ENCODE measurements at regions not wholly inside any gene's neighbourhood (a gene's known extent, or its start where the extent isn't known, plus 50 kb on each side); places are given as distances from the start of the nearest gene placed in this dataset.
"Not testable (repeated sequence)": the region's sequence is repeated elsewhere in the genome, so short reads cannot be mapped to it uniquely, and the experiment has no call there.

GRCh38 chr6:74280130-74280692, 584.2 kb downstream of the CD109 start:
- no peaks in the 10 kb centered on the region for H3K4me1 ChIP-seq (ENCODE audit: control insufficient read depth, insufficient read depth, low read length)
- no peaks in the 10 kb centered on the region for H3K27me3 ChIP-seq (ENCODE audit: control insufficient read depth, insufficient read depth, low read length)
- H3K9me3 ChIP-seq (ENCODE audit: control insufficient read depth, insufficient read depth, low read length) = no peaks in the 10 kb centered on the region
- no peak overlapping the region for H3K4me3 ChIP-seq (ENCODE audit: low read depth, low read length)
- H3K27ac ChIP-seq (ENCODE audit: low read depth, low read length) = no peak overlapping the region
- WGBS (ENCODE audit: insufficient coverage) = 79% methylated on average over 3 of the region's 6 CpGs
- DNase-seq (ENCODE audit: low read depth in 4 of 6, low spot score in 6 of 6) = no peak
- H3K36me3 ChIP-seq (ENCODE audit: control insufficient read depth, insufficient read depth, low read length) = no peaks in the 10 kb centered on the region

GRCh38 chr6:74277777-74278186, 581.8 kb downstream of the CD109 start:
- peak in 4 of 6 donors; percentile 13 to 66 (median 41) for DNase-seq (ENCODE audit: low read depth in 4 of 6, low spot score in 6 of 6)
- 30% methylated on average over 2 of the region's 6 CpGs for WGBS (ENCODE audit: insufficient coverage)
- H3K9me3 ChIP-seq (ENCODE audit: control insufficient read depth, insufficient read depth, low read length) = no peaks in the 10 kb centered on the region
- H3K27ac ChIP-seq (ENCODE audit: low read depth, low read length) = no peak overlapping the region
- no peak overlapping the region for H3K4me3 ChIP-seq (ENCODE audit: low read depth, low read length)
- no peaks in the 10 kb centered on the region for H3K36me3 ChIP-seq (ENCODE audit: control insufficient read depth, insufficient read depth, low read length)
- H3K27me3 ChIP-seq (ENCODE audit: control insufficient read depth, insufficient read depth, low read length) = no peaks in the 10 kb centered on the region
- no peaks in the 10 kb centered on the region for H3K4me1 ChIP-seq (ENCODE audit: control insufficient read depth, insufficient read depth, low read length)

DNA sequence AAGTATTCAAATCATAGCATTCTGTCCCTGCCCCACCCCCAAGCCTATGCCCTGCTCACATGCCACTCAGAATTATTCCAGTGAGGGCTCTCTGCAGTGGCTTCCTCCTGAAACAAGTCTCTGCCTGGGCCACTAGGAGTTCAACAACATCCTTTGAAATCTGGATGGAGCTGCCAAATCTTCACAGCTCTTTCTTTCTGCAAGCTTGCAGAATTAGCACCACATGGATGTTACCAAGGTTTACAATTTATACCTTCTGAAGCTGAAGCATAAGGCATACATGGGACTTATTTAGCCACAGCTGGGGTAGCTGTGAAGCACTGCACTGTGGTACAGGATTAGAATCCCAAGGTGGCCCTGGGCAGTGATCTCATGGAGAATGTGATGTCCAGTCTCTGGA, 577.5 kb downstream of the CD109 start:
- no peaks in the 10 kb centered on the region for H3K9me3 ChIP-seq (ENCODE audit: control insufficient read depth, insufficient read depth, low read length)
- no peaks in the 10 kb centered on the region for H3K36me3 ChIP-seq (ENCODE audit: control insufficient read depth, insufficient read depth, low read length)
- no peak for DNase-seq (ENCODE audit: low read depth in 4 of 6, low spot score in 6 of 6)
- H3K27ac ChIP-seq (ENCODE audit: low read depth, low read length) = no peak overlapping the region
- H3K4me3 ChIP-seq (ENCODE audit: low read depth, low read length) = no peak overlapping the region
- no peaks in the 10 kb centered on the region for H3K4me1 ChIP-seq (ENCODE audit: control insufficient read depth, insufficient read depth, low read length)
- no peaks in the 10 kb centered on the region for H3K27me3 ChIP-seq (ENCODE audit: control insufficient read depth, insufficient read depth, low read length)

DNA sequence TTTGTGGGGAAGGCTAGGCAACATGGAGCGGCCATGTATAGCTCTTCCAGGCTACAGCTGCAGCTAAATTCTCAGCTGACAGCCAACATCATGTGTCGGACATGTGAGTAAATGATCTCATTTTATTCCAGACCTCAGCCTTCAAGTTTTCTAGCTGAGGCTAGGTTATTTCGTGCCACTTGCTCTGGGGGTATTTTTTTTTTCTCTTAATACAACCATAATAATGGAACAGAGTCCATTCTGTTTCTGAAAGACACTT, 573.5 kb downstream of the CD109 start:
- Histone ChIP-seq H3K9me3 (ENCODE audit: control insufficient read depth, insufficient read depth, low read length) (no peaks in the 10 kb centered on the region), H3K27ac (ENCODE audit: low read depth, low read length) (no peak overlapping the region), H3K27me3 (ENCODE audit: control insufficient read depth, insufficient read depth, low read length) (no peaks in the 10 kb centered on the region), H3K36me3 (ENCODE audit: control insufficient read depth, insufficient read depth, low read length) (no peaks in the 10 kb centered on the region), H3K4me3 (ENCODE audit: low read depth, low read length) (no peak overlapping the region), H3K4me1 (ENCODE audit: control insufficient read depth, insufficient read depth, low read length) (no peaks in the 10 kb centered on the region)
- no CpG with 5 or more reads among the region's 3 CpGs for WGBS (ENCODE audit: insufficient coverage)
- no peak for DNase-seq (ENCODE audit: low read depth in 4 of 6, low spot score in 6 of 6)

DNA sequence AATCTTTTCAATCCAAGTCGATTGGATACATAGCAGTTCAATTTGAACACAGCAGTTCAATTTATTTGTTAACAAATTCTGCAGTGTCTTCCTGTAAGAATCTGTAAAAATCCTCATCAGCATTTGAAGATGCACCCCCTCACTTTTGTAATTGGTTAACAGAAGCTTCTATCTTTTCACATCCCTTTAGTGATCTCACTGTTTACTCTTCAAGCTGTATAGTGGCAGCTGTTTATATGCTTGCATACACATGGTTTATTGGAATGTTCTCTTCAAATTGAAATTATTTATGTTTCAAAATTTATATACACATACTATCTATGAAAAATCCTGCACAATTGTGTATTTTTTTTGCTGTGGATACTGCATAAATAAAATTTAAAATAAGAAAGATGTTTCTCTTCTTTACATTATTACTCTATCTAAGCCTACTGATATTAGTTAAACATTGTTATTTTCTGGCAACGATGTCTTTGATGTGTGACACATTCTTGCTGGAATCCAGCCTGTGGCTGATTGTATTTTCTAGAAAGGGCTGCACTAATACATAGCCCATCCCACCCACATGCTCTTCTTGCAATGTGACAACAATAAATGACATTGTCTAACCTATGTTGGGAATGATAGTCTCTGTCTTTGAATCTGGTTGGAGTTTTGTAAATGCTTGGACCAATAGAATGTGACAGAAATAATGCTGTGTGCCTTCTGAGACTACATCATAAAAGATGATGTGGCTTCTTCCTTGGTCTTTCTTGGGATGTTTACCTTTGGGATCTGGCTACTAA, 573.0 kb downstream of the CD109 start:
- no CpG with 5 or more reads among the region's 2 CpGs for WGBS (ENCODE audit: insufficient coverage)
- H3K27ac ChIP-seq (ENCODE audit: low read depth, low read length) = no peak overlapping the region
- H3K36me3 ChIP-seq (ENCODE audit: control insufficient read depth, insufficient read depth, low read length) = no peaks in the 10 kb centered on the region
- no peaks in the 10 kb centered on the region for H3K4me1 ChIP-seq (ENCODE audit: control insufficient read depth, insufficient read depth, low read length)
- no peaks in the 10 kb centered on the region for H3K27me3 ChIP-seq (ENCODE audit: control insufficient read depth, insufficient read depth, low read length)
- DNase-seq (ENCODE audit: low read depth in 4 of 6, low spot score in 6 of 6) = no peak
- H3K4me3 ChIP-seq (ENCODE audit: low read depth, low read length) = no peak overlapping the region
- H3K9me3 ChIP-seq (ENCODE audit: control insufficient read depth, insufficient read depth, low read length) = no peaks in the 10 kb centered on the region

- no peak overlapping the region for H3K4me3 ChIP-seq (ENCODE audit: low read depth, low read length)
- no peaks in the 10 kb centered on the region for H3K36me3 ChIP-seq (ENCODE audit: control insufficient read depth, insufficient read depth, low read length)
- no peak for DNase-seq (ENCODE audit: low read depth in 4 of 6, low spot score in 6 of 6)
- no CpG with 5 or more reads among the region's 2 CpGs for WGBS (ENCODE audit: insufficient coverage)
- H3K27ac ChIP-seq (ENCODE audit: low read depth, low read length) = no peak overlapping the region
- H3K27me3 ChIP-seq (ENCODE audit: control insufficient read depth, insufficient read depth, low read length) = no peaks in the 10 kb centered on the region
- no peaks in the 10 kb centered on the region for H3K9me3 ChIP-seq (ENCODE audit: control insufficient read depth, insufficient read depth, low read length)
- H3K4me1 ChIP-seq (ENCODE audit: control insufficient read depth, insufficient read depth, low read length) = no peaks in the 10 kb centered on the region
Measured at GRCh38 chr6:74259981-74260380, 564.0 kb downstream of the CD109 start.

DNA sequence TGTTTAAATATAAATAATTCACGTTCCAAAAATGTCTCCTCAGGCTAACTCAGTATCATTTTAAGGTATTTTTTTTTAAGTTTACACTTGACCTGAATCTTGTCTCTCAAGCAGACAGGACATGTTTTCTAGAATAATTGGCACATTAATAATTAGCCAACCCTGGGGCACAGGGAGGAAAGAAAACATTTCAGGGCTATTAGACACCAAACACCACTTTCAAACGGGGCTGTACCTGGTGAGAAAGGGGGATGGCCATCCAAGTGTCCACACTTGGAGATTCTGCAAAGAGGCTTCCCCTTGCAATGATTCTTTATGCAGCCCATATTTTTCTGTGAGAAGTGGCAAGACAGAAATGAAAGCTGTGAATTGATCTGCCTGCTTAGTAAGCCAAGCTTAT, 560.8 kb downstream of the CD109 start:
- no peak overlapping the region for H3K4me3 ChIP-seq (ENCODE audit: low read depth, low read length)
- no peaks in the 10 kb centered on the region for H3K4me1 ChIP-seq (ENCODE audit: control insufficient read depth, insufficient read depth, low read length)
- no peaks in the 10 kb centered on the region for H3K27me3 ChIP-seq (ENCODE audit: control insufficient read depth, insufficient read depth, low read length)
- DNase-seq (ENCODE audit: low read depth in 4 of 6, low spot score in 6 of 6) = no peak
- H3K36me3 ChIP-seq (ENCODE audit: control insufficient read depth, insufficient read depth, low read length) = no peaks in the 10 kb centered on the region
- H3K27ac ChIP-seq (ENCODE audit: low read depth, low read length) = no peak overlapping the region
- H3K9me3 ChIP-seq (ENCODE audit: control insufficient read depth, insufficient read depth, low read length) = no peaks in the 10 kb centered on the region
- no CpG with 5 or more reads among the region's 2 CpGs for WGBS (ENCODE audit: insufficient coverage)

DNA sequence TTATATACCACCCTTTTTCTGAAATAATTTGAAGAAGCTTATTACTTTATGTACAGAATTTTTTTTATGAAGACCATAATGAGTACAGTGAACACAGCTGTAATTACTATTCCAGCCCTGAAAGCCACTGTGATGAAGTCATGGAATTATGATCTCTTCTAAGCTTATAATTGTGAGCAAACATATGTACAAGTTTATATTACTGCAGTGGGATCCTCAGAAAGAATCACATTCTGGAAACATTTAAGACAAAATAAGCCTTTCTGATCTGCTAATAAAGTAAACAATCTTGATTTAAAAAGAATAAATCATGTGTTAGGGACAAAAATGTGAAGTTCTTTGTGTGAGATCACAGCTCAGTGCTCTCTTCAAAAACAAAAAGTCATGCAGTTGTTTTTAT, 560.4 kb downstream of the CD109 start:
- H3K4me3 ChIP-seq (ENCODE audit: low read depth, low read length) = no peak overlapping the region
- no peak for DNase-seq (ENCODE audit: low read depth in 4 of 6, low spot score in 6 of 6)

DNA sequence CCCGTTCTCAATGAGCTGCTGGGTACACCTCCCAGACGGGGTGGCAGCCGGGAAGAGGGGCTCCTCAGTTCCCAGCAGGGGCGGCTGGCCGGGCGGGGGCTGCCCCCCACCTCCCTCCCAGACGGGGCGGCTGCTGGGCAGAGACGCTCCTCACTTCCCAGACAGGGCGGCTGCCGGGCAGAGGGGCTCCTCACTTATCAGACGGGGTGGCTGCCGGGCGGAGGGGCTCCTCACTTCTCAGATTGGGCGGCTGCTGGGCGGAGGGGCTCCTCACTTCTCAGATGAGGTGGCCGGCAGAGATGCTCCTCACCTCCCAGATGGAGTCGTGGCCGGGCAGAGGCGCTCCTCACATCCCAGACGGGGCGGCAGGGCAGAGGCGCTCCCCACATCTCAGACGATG, 559.0 kb downstream of the CD109 start:
- not testable (repeated sequence) for DNase-seq (ENCODE audit: low read depth in 4 of 6, low spot score in 6 of 6); H3K4me3 ChIP-seq (ENCODE audit: low read depth, low read length); H3K36me3 ChIP-seq (ENCODE audit: control insufficient read depth, insufficient read depth, low read length); H3K27ac ChIP-seq (ENCODE audit: low read depth, low read length); H3K9me3 ChIP-seq (ENCODE audit: control insufficient read depth, insufficient read depth, low read length); H3K27me3 ChIP-seq (ENCODE audit: control insufficient read depth, insufficient read depth, low read length); H3K4me1 ChIP-seq (ENCODE audit: control insufficient read depth, insufficient read depth, low read length)
- WGBS (ENCODE audit: insufficient coverage) = 94% methylated on average over 12 of the region's 24 CpGs

More for the DNA sequence above, 560.4 kb downstream of the CD109 start:
- Histone ChIP-seq H3K27me3 (ENCODE audit: control insufficient read depth, insufficient read depth, low read length) (no peaks in the 10 kb centered on the region), H3K36me3 (ENCODE audit: control insufficient read depth, insufficient read depth, low read length) (no peaks in the 10 kb centered on the region), H3K27ac (ENCODE audit: low read depth, low read length) (no peak overlapping the region), H3K4me1 (ENCODE audit: control insufficient read depth, insufficient read depth, low read length) (no peaks in the 10 kb centered on the region), H3K9me3 (ENCODE audit: control insufficient read depth, insufficient read depth, low read length) (no peaks in the 10 kb centered on the region)

- not testable (repeated sequence) for H3K9me3 ChIP-seq (ENCODE audit: control insufficient read depth, insufficient read depth, low read length); H3K27me3 ChIP-seq (ENCODE audit: control insufficient read depth, insufficient read depth, low read length); DNase-seq (ENCODE audit: low read depth in 4 of 6, low spot score in 6 of 6); H3K36me3 ChIP-seq (ENCODE audit: control insufficient read depth, insufficient read depth, low read length); H3K4me1 ChIP-seq (ENCODE audit: control insufficient read depth, insufficient read depth, low read length); H3K27ac ChIP-seq (ENCODE audit: low read depth, low read length); H3K4me3 ChIP-seq (ENCODE audit: low read depth, low read length)
- WGBS (ENCODE audit: insufficient coverage) = no CpG with 5 or more reads among the region's 1 CpG
Measured at GRCh38 chr6:74254147-74254546, 558.1 kb downstream of the CD109 start.
